IMR-90 (cell line): ENCODE measurements at regions not wholly inside any gene's neighbourhood (a gene's known extent, or its start where the extent isn't known, plus 50 kb on each side); places are given as distances from the start of the nearest gene placed in this dataset.

Source experiments
- CHD1 ChIP-seq: IDR thresholded peaks from 2 replicates; pipeline ENCODE4 v1.6.1; 2012; ENCODE audit warnings: low read depth, low read length, improper control_type of control experiment
- MAFK ChIP-seq: IDR thresholded peaks from 2 replicates; pipeline ENCODE4 v1.6.1; 2012; ENCODE audit warnings: low read depth, low read length, improper control_type of control experiment
- RCOR1 ChIP-seq: IDR thresholded peaks from 2 replicates; pipeline ENCODE4 v1.6.1; 2012; ENCODE audit warnings: mild to moderate bottlenecking, low read length, improper control_type of control experiment; ENCODE audit not compliant: insufficient replicate concordance
- SMC3 ChIP-seq: fragments of 150-350 bp; IDR thresholded peaks from 2 replicates; pipeline ENCODE4 v1.6.1; 2016; ENCODE audit warnings: low read depth, mild to moderate bottlenecking, antibody characterized with exemption, low read length, moderate library complexity
- TF ChIP-seq, protein P1 (sequence below): fragments of 150-350 bp; IDR thresholded peaks from 2 replicates; pipeline ENCODE4 v1.6.1; 2016; ENCODE audit warnings: low read depth, mild to moderate bottlenecking, low read length, moderate library complexity, borderline replicate concordance

DNA sequence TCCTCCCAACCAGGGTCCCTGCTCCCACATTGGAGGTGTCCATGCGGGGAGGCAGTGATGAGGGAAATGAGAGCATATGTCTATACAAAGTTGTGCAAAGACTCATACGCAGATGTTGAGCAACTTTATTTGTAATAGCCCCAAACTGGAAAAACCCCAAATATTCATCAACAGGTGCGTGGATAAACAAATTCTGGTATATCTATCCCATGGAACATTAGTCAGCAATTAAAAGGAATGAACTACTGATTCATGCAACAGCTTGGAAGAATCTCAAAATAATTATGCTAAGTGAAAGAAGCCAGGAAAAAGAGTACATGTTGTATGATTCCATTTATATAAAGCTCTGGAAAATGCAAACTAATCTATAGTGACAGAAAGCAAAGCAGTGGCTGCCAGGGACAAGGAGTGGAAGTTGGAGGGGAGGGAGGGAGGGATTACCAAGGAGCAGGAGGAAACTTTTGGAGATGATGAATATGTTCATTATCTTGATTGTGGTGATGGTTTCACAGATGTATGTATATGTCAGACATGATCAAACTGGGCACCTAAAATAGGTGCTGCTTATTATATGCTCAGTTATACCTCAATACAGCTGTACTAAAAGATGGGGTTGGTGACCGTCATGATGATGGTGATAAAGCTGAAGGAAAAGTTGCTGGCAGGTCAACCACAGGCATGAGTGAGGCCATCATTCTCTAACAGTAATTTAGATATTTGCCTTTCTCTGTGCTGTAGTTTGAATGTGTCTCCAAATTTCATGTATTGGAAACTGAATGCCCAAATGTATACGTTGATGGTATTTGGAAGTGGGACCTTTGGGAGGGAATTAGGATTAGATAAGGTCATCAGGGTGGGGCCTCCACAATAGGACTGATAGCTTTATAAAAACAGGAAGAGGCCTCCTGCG, 270.9 kb downstream of the CYP26B1 start (continued):
- TF ChIP-seq MAFK (no peak), RCOR1 (no peak), SMC3 (no peak), CHD1 (no peak)
- TF ChIP-seq, protein P1, sequence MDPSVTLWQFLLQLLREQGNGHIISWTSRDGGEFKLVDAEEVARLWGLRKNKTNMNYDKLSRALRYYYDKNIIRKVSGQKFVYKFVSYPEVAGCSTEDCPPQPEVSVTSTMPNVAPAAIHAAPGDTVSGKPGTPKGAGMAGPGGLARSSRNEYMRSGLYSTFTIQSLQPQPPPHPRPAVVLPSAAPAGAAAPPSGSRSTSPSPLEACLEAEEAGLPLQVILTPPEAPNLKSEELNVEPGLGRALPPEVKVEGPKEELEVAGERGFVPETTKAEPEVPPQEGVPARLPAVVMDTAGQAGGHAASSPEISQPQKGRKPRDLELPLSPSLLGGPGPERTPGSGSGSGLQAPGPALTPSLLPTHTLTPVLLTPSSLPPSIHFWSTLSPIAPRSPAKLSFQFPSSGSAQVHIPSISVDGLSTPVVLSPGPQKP, result no peak
